NCI-H187 (cell line): ENCODE measurements at regions not wholly inside any gene's neighbourhood (a gene's known extent, or its start where the extent isn't known, plus 50 kb on each side); places are given as distances from the start of the nearest gene placed in this dataset.

Source experiments
- DNase-seq, 2 experiments: peaks; one replicate each; lab custom pipeline; 2025; lab: John Stamatoyannopoulos, UW

- DNase-seq = no peak
Observed at GRCh38 chr10:24027107-24027506, 181.8 kb upstream of the KIAA1217 start.

- no peak for DNase-seq
Observed at GRCh38 chr10:24034571-24034970, 174.4 kb upstream of the KIAA1217 start.

DNA sequence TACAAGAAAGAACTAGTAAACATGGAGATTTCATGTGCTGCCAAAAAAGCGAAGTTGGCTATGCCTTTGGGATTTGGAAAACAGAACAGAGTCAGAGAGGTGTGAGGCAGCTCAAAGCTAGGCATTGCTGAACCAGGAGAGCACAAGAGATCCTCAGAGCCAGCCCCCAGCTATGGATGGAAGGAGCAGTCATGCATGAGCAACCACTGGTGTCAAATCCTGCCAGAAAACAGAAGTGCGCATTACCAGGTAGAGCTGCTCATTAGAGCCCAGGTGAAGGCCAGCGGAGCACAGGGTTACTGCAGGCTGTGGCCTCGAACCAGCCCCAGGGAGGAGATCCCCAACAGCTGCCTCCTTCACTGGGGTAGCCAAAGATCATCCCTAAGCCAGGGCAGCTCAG is 173.2 kb upstream of the KIAA1217 start:
- DNase-seq = no peak

GRCh38 chr10:24039315-24039714 is 169.6 kb upstream of the KIAA1217 start:
- DNase-seq = no peak

GRCh38 chr10:24039897-24040296 is 169.0 kb upstream of the KIAA1217 start:
- DNase-seq = no peak

GRCh38 chr10:24041034-24041433 is 167.9 kb upstream of the KIAA1217 start:
- no peak for DNase-seq

DNA sequence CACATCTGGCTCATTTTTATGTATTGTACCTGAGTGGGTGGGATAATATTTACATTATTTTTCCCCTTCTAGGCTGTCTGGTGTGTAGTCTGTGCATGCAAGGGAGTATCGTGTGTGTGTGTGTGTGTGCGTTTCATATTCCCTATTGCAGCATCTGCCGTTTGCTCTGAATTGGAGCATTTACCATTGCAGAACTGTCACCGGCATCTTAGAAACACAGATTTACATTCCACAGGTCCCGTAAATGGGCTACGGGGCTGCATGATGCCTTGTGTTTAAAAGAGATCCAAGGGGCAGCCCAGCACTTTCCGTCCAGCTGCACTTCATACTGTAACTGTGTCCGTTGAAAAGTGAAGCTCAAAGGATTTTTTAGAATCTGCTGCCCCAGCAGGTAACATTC is 167.1 kb upstream of the KIAA1217 start:
- no peak for DNase-seq

- no peak for DNase-seq
Observed at GRCh38 chr10:24042884-24043283, 166.1 kb upstream of the KIAA1217 start.

- no peak for DNase-seq
Observed at GRCh38 chr10:24046060-24046459, 162.9 kb upstream of the KIAA1217 start.

- DNase-seq = no peak
Observed at GRCh38 chr10:24047176-24047575, 161.8 kb upstream of the KIAA1217 start.

DNA sequence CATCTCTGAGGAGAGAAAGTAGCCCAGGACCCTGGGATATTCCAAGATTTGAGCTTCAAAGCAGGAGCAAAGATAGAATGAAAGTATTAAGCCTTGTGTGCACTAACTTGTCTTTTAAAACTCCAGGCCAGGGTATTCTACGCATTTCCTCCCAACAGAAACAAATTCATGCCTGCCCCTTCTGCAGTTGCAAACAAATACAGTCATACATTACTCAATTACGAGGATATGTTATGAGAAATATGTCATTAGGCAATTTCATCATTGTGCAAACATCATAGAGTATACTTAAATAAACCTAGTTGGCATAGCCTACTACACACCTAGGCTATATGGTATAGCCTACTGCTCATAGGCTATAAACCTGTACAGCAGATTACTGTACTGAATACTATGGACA is 154.5 kb upstream of the KIAA1217 start:
- no peak for DNase-seq

GRCh38 chr10:24080207-24080606 is 128.7 kb upstream of the KIAA1217 start:
- DNase-seq = no peak

- no peak for DNase-seq
Observed at GRCh38 chr10:24086296-24087086, 122.4 kb upstream of the KIAA1217 start.

GRCh38 chr10:24091256-24091655 is 117.7 kb upstream of the KIAA1217 start:
- no peak for DNase-seq

DNA sequence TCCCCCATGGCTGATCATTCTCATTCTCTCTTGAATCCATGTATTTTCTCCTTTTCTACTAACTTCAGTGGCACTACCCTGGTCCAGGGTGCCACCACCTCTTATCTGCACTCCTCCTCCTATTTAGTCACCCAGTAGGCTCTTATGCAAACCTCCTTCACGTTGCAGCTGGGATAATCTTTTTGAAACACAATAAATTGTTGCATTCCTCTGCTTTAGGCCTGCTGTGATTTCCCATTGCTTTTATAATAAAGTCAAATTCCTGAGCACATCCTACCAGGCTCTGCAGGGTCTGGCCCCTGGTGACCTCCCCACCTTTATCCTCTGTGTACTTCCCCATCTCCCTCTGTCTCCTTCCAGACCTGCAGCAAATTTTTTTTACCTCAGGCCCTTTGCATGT is 112.7 kb upstream of the KIAA1217 start:
- DNase-seq = no peak

DNA sequence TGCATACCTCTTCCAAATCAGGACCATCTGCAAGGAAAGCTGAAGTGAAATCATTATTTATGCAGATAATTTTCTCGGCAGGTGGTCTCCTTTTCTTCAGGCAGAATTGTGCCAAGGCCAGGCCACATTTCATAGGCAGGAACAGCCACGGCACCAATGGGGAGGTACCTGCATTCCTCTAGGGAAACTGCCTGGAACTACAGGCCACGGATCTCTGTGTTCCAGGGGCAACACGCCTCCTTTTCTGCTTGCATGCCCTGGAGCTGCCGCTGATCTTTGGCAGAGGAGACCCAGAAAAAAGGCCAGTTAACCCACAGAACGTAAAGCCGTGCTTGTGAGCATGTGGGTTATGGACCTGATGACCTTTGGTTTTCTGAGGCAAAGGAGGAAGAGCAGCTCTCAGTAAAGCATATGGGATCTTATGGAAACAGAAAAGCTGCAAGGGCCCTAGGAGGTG is 111.2 kb upstream of the KIAA1217 start:
- DNase-seq = no peak

GRCh38 chr10:24104895-24105294 is 104.0 kb upstream of the KIAA1217 start:
- no peak for DNase-seq

- no peak for DNase-seq
Observed at GRCh38 chr10:24113901-24114300, 95.0 kb upstream of the KIAA1217 start.

- peak; percentile 14 to 50 for DNase-seq
Observed at GRCh38 chr10:24114556-24114955, 94.4 kb upstream of the KIAA1217 start.

- DNase-seq = no peak
Observed at GRCh38 chr10:24115403-24115802, 93.5 kb upstream of the KIAA1217 start.

DNA sequence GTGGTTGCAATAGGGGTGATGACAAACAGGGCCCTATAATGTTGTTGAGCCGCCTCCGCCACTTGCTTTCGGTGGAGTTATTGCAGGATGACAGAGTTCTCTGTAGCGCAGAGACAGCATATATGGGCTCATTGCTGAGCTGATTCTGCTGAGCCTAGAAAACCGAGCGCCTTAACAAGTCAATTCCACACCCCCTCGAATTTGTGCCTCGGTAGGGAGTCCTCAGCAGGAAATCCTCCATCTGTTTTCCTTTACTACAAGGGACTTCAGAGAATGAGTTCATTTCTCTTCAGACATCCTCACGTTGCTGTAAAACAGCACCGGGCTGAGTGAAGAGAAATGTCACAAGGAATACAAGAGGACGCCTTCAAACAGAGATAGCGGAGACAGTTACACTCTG is 90.7 kb upstream of the KIAA1217 start:
- no peak for DNase-seq

GRCh38 chr10:24119896-24120295 is 89.0 kb upstream of the KIAA1217 start:
- no peak for DNase-seq

- DNase-seq = no peak
Observed at GRCh38 chr10:24120646-24121045, 88.3 kb upstream of the KIAA1217 start.

DNA sequence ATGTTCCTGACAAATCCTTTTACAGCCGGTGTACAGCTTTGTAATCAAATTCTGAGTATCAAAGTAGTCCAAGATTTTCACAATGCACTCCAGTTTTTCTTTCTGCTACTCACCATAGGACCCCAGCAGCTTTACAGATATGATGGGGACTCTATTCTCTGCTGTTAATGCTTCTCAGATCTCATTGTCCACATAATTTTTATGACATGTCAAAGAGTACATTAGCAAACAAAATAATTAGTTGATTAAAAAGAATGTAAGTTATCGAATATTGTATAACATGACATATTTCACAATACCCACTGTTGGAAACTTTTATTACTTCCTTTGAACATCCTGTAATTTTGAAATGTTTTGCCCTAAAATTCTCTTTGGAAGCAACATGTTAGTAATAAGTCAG is 81.4 kb upstream of the KIAA1217 start:
- DNase-seq = no peak
